ENCODE measurements at regions not wholly inside any gene's neighbourhood (a gene's known extent, or its start where the extent isn't known, plus 50 kb on each side); places are given as distances from the start of the nearest gene placed in this dataset.

DNA sequence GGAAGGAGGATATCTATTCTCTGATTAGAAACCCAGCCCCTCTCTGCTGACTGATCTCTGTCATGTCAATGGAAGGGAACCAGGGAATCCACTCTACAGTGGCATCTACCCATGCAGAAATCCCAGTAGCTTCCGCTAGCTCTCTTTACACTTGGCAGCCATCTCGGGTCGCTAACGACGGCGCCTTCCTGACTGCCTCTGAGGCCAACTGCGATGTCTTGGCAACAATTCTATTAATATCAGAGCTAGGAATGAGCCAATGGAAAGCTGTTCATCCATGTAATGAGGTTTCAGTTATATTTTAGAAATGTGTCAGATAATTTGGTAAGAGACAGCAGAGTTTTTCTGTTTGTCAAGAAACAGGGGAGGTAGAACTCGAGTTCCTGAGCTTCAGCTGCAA lies 67.6 kb upstream of the ATP10B start:
- Histone ChIP-seq H3K36me3 (no peaks in the 10 kb centered on the region), H3K4me1 (peaks cover 0 to 10% (median 0%) of the 10 kb centered on the region in 10 experiments; a peak in 1 of 20 replicates), H3K9me3 (replicated peaks in 1 of 11) (no peaks in the 10 kb centered on the region), H3K9ac (no peak overlapping the region), H3K4me3 (no peak overlapping the region), H3K4me2 (no peak overlapping the region), H3K27ac (no peak overlapping the region), H4K20me1 (no peaks in the 10 kb centered on the region), H3K27me3 (no peaks in the 10 kb centered on the region)
- no peak for TF ChIP-seq Cebpa-rat (IDR thresholded peaks at IDR 0.05)

DNA sequence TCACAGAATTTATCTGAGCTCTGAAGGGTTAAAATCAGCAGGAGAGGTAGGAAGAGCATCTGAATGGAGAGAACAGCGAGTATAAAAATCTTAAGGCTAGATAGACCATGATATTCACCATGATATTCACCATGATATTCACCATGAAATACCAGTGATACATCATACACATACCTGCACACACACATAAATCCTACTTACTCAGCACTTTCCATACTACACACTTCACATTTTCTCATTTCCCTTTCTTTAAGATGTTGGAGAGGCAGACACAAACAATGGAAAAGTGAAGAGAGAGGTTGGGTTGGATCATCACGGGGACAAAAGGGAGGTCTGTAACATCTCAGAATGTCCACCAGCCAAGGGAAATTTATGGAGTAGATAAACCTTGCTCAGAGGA lies 66.4 kb upstream of the ATP10B start:
- H4K20me1 ChIP-seq = no peaks in the 10 kb centered on the region
- H3K36me3 ChIP-seq = no peaks in the 10 kb centered on the region
- H3K4me3 ChIP-seq = no peak overlapping the region
- no peak overlapping the region for H3K4me2 ChIP-seq
- H3K9ac ChIP-seq = no peak overlapping the region
- H3K4me1 ChIP-seq = peaks cover 0 to 10% (median 0%) of the 10 kb centered on the region in 10 experiments; a peak in 1 of 20 replicates
- no peak overlapping the region for H3K27ac ChIP-seq
- H3K9me3 ChIP-seq (replicated peaks in 1 of 11) = no peaks in the 10 kb centered on the region
- no peaks in the 10 kb centered on the region for H3K27me3 ChIP-seq
- TF ChIP-seq Cebpa-rat (IDR thresholded peaks at IDR 0.05) = no peak

DNA sequence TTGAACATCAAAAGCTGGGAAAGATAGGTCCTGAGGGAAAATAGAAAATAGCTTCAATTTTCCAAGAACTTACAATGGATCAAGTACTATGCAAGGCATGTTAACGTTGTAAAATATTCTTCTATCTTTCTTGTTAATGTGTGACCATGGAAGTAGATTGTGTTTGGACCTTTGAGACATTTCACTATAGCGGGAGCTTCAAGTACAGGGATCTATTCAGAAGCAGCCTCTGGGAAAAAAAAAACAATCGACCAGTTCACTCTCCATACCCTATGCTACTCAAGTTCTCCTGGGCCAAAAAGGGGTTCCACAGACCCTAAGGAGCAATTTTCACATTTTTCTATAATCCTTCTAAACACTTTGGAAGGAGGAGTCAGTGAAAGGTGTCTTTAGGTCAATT lies 54.1 kb upstream of the ATP10B start:
- H4K20me1 ChIP-seq = no peaks in the 10 kb centered on the region
- no peak overlapping the region for H3K9ac ChIP-seq
- H3K36me3 ChIP-seq = no peaks in the 10 kb centered on the region
- TF ChIP-seq Cebpa-rat (IDR thresholded peaks at IDR 0.05) = no peak
- H3K4me3 ChIP-seq = no peak overlapping the region
- no peaks in the 10 kb centered on the region for H3K27me3 ChIP-seq
- H3K9me3 ChIP-seq (replicated peaks in 1 of 11) = no peaks in the 10 kb centered on the region
- no peak overlapping the region for H3K4me2 ChIP-seq
- no peak overlapping the region for H3K27ac ChIP-seq
- 0 out of 20 replicates have a peak, but pooled peaks cover 0 to 4% (median 0%) of the 10 kb centered on the region in 10 experiments for H3K4me1 ChIP-seq

DNA sequence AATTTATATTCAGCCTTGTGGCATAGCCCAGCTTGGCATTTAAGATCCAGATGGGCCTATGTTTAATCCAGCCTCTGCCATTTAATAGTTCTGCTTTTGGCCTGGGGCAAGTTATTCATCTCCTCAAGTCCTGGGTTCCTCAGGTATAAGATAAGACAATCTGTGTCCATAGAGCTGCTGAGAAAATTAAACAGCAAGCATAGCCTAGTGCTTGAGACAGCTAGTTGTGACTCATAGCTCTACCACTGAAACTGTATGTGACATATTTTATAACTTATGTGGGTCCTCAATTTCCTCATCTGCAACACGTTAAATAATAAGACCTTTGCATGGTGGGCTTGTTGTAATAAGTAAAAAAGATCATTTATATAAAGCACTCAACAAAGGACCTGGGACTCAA lies 53.3 kb upstream of the ATP10B start:
- no peak for TF ChIP-seq Cebpa-rat (IDR thresholded peaks at IDR 0.05)
- no peaks in the 10 kb centered on the region for H3K9me3 ChIP-seq (replicated peaks in 1 of 11)
- no peak overlapping the region for H3K4me3 ChIP-seq
- no peaks in the 10 kb centered on the region for H4K20me1 ChIP-seq
- no peak overlapping the region for H3K27ac ChIP-seq
- no peaks in the 10 kb centered on the region for H3K36me3 ChIP-seq
- H3K4me1 ChIP-seq = 0 out of 20 replicates have a peak, but pooled peaks cover 0 to 4% (median 0%) of the 10 kb centered on the region in 10 experiments
- no peaks in the 10 kb centered on the region for H3K27me3 ChIP-seq
- H3K4me2 ChIP-seq = no peak overlapping the region
- no peak overlapping the region for H3K9ac ChIP-seq

DNA sequence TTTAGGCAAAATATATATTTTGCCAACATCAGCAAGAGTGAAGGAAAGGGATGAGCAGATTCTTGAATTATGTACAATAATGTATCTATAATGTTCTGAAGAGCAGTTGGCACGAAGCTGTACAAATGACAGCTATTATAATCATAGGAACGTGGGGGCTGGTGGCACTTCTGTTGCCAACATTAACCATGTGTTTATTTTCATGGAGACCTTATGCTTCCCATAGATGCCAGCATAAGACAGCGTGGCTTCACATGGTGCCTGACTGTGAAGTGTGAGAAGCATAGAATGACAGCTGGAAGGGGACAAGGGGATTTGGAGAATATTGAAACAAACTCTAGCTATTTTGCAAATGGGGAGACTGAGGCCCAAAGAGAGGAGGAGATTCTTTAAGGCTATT lies 52.6 kb upstream of the ATP10B start:
- Histone ChIP-seq H3K9ac (no peak overlapping the region), H3K27me3 (no peaks in the 10 kb centered on the region)

DNA sequence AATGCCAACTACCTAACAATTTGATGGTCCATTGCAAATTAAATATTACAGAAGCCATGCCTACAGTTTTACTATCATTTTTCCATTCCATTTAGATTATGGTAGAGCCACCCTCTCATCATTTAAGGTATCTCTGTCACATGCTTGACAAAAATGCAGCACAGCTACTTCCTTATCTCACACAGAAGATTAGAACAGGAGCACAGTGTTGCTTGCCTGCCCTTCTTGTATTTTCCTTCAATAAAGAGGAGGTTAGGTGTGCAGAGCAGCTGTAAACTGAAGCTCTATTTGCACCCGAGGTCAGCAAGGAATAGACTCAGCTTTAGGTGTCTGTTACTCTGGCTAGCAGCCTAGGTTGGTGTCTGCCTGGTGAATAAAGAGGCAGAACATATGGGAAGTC lies 51.5 kb upstream of the ATP10B start:
- H3K4me1 ChIP-seq = no peaks in the 10 kb centered on the region

More for the DNA sequence above, 52.6 kb upstream of the ATP10B start:
- H3K4me1 ChIP-seq = 0 out of 20 replicates have a peak, but pooled peaks cover 0 to 4% (median 0%) of the 10 kb centered on the region in 10 experiments
- TF ChIP-seq Cebpa-rat (IDR thresholded peaks at IDR 0.05) = no peak
- H3K4me3 ChIP-seq = no peak overlapping the region
- no peaks in the 10 kb centered on the region for H3K9me3 ChIP-seq (replicated peaks in 1 of 11)
- H3K36me3 ChIP-seq = no peaks in the 10 kb centered on the region
- H4K20me1 ChIP-seq = no peaks in the 10 kb centered on the region
- H3K4me2 ChIP-seq = no peak overlapping the region
- H3K27ac ChIP-seq = no peak overlapping the region

DNA sequence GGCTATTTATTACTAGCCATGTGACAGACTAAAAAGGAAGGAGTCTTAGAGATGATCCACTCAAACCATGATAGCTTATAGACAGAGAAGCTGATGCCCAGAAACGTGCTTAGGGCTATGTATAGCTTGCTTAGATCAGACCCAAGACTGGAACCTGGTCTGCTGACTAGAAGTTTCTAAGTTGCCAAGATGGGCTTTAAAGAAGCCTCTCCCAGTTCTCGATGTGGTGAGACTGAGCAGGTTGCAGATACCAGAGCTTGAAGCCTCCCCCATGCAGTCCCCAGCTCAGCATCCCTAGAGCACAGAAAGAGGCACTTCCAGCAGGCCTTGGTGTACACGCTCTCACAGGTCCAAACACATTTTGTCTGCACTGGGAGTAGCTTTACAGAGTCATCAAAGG lies 51.1 kb upstream of the ATP10B start:
- no peak for TF ChIP-seq Cebpa-rat (IDR thresholded peaks at IDR 0.05)
- no peaks in the 10 kb centered on the region for H4K20me1 ChIP-seq
- no peaks in the 10 kb centered on the region for H3K4me1 ChIP-seq
- no peaks in the 10 kb centered on the region for H3K36me3 ChIP-seq
- no peak overlapping the region for H3K27ac ChIP-seq
- no peak overlapping the region for H3K4me2 ChIP-seq
- no peaks in the 10 kb centered on the region for H3K27me3 ChIP-seq
- H3K4me3 ChIP-seq = no peak overlapping the region
- H3K9me3 ChIP-seq (replicated peaks in 1 of 11) = no peaks in the 10 kb centered on the region
- no peak overlapping the region for H3K9ac ChIP-seq

More for the DNA sequence above, 51.5 kb upstream of the ATP10B start:
- Histone ChIP-seq H3K27ac (no peak overlapping the region), H3K36me3 (no peaks in the 10 kb centered on the region), H3K4me2 (no peak overlapping the region), H3K9me3 (replicated peaks in 1 of 11) (no peaks in the 10 kb centered on the region), H3K27me3 (no peaks in the 10 kb centered on the region), H4K20me1 (no peaks in the 10 kb centered on the region), H3K9ac (no peak overlapping the region), H3K4me3 (no peak overlapping the region)
- no peak for TF ChIP-seq Cebpa-rat (IDR thresholded peaks at IDR 0.05)

Measured in BLaER1 treated with 17β-estradiol and CSF1 and Interleukin-3, amounts not matched to agents 10 nM and 100 nM (cell line).